Right forelimb (tissue), 1 donor: ENCODE measurements at regions not wholly inside any gene's neighbourhood (a gene's known extent, or its start where the extent isn't known, plus 50 kb on each side); places are given as distances from the start of the nearest gene placed in this dataset.
"Not testable (repeated sequence)": the region's sequence is repeated elsewhere in the genome, so short reads cannot be mapped to it uniquely, and the experiment has no call there.

Source experiments
- DNase-seq: peaks from one replicate; pipeline ENCODE4 v3.0.0-alpha.2; 2018

GRCh38 chr16:66044089-66044488, 322.4 kb upstream of the CDH5 start:
- DNase-seq: no peak

- DNase-seq: no peak
Measured at GRCh38 chr16:66043326-66043725, 323.2 kb upstream of the CDH5 start.

- no peak for DNase-seq
Measured at GRCh38 chr16:66042341-66042740, 324.1 kb upstream of the CDH5 start.

GRCh38 chr16:66041907-66042306, 324.6 kb upstream of the CDH5 start:
- DNase-seq: no peak

- DNase-seq: no peak
Measured at GRCh38 chr16:66039793-66040192, 326.7 kb upstream of the CDH5 start.

GRCh38 chr16:66036793-66037715, 329.4 kb upstream of the CDH5 start:
- peak; percentile 65 for DNase-seq

- no peak for DNase-seq
Measured at GRCh38 chr16:66036184-66036583, 330.3 kb upstream of the CDH5 start.

- no peak for DNase-seq
Measured at GRCh38 chr16:66035096-66035495, 331.4 kb upstream of the CDH5 start.

- no peak for DNase-seq
Measured at GRCh38 chr16:66032841-66033240, 333.6 kb upstream of the CDH5 start.

- DNase-seq: no peak
Measured at GRCh38 chr16:66030036-66030435, 336.5 kb upstream of the CDH5 start.

- no peak for DNase-seq
Measured at GRCh38 chr16:66028510-66029216, 337.8 kb upstream of the CDH5 start.

- DNase-seq: no peak
Measured at GRCh38 chr16:66026787-66027330, 339.6 kb upstream of the CDH5 start.

- no peak for DNase-seq
Measured at GRCh38 chr16:66026211-66026610, 340.3 kb upstream of the CDH5 start.

GRCh38 chr16:66025751-66026150, 340.7 kb upstream of the CDH5 start:
- no peak for DNase-seq

GRCh38 chr16:66024567-66024966, 341.9 kb upstream of the CDH5 start:
- DNase-seq: not testable (repeated sequence)

GRCh38 chr16:66023481-66023880, 343.0 kb upstream of the CDH5 start:
- DNase-seq: peak; percentile 18

- DNase-seq: no peak
Measured at GRCh38 chr16:66020642-66021041, 345.8 kb upstream of the CDH5 start.

GRCh38 chr16:66020046-66020445, 346.4 kb upstream of the CDH5 start:
- no peak for DNase-seq

- DNase-seq: not testable (repeated sequence)
Measured at GRCh38 chr16:66019502-66019901, 347.0 kb upstream of the CDH5 start.

GRCh38 chr16:66014221-66014620, 352.3 kb upstream of the CDH5 start:
- DNase-seq: no peak

- no peak for DNase-seq
Measured at GRCh38 chr16:66013486-66013885, 353.0 kb upstream of the CDH5 start.

- no peak for DNase-seq
Measured at GRCh38 chr16:66008136-66008535, 358.4 kb upstream of the CDH5 start.

GRCh38 chr16:66007717-66008116, 358.8 kb upstream of the CDH5 start:
- DNase-seq: no peak

GRCh38 chr16:66006485-66006884, 360.0 kb upstream of the CDH5 start:
- no peak for DNase-seq
